HG03095 (cell line): ENCODE measurements at regions not wholly inside any gene's neighbourhood (a gene's known extent, or its start where the extent isn't known, plus 50 kb on each side); places are given as distances from the start of the nearest gene placed in this dataset.

Experiments used
- ATAC-seq: cut with Tn5 transposase; IDR thresholded peaks from one replicate; pipeline ENCODE4 v1.9.1; 2021; ENCODE audit warnings: moderate library complexity; ENCODE audit not compliant: unreplicated experiment

DNA sequence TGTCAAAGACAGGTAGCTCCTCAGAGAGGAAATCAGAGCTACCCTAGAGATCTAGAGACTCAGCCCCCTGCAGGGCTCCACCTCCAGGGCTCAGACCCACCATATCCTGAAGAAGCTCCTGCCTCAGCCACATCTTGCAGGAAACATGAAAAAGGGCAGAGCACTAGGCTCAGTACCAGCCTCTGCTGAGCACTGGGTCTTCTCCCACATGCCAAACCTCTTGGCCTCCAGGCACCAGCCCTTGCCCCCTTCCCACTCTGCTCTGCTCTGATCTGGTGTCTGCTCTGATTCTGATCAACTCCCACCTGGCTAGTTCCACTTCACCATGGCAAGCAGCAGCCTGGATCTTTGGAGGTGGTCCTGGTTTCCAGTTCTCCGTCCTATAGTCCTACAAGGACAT, 114.3 kb upstream of the SLC66A3 start:
- no peak for ATAC-seq

GRCh38 chr2:11042841-11043240, 112.4 kb upstream of the SLC66A3 start:
- ATAC-seq: no peak

- no peak for ATAC-seq
Measured at GRCh38 chr2:11043245-11043644, 112.0 kb upstream of the SLC66A3 start.

- no peak for ATAC-seq
Measured at GRCh38 chr2:11044201-11044600, 111.1 kb upstream of the SLC66A3 start.

DNA sequence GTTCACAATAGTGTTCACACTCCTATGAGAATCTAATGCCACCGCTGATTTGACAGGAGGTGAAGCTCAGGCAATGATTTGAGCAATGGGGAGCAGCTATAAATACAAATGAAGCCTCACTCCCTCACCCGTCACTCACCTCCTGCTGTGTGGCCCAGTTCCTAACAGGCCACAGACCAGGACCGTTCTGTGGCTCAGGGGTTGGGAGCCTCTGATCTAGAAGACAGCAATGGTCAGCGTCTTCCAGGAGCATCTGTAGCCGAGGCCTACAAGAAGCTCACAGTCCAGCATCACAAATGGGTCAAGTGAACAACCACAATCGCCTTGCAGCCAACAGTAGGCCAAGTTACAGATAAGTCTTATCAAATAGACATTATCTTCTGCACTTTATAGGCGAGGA, 110.0 kb upstream of the SLC66A3 start:
- no peak for ATAC-seq

- ATAC-seq: no peak
Measured at GRCh38 chr2:11048335-11049008, 106.8 kb upstream of the SLC66A3 start.

DNA sequence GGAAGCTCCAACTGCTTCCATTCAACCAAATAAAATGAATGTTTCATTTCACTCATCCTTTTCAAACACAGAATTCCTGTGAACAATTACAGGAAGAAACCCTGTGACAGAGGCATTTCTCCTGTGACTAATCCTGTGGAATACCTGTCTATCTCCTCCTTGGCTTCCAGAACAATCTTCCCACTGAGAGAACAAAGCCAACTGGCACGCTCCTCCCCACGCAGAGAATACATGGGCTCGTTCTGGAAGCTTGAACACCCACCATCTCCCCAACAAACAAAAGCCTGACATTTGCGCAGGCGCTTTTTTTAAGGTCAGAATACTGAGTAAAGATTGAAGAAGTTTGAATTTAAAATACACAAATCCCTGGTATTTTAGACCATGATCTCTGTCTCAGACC, 104.7 kb upstream of the SLC66A3 start:
- ATAC-seq: no peak

GRCh38 chr2:11051280-11051679, 104.0 kb upstream of the SLC66A3 start:
- ATAC-seq: no peak

- no peak for ATAC-seq
Measured at GRCh38 chr2:11053546-11053945, 101.7 kb upstream of the SLC66A3 start.

DNA sequence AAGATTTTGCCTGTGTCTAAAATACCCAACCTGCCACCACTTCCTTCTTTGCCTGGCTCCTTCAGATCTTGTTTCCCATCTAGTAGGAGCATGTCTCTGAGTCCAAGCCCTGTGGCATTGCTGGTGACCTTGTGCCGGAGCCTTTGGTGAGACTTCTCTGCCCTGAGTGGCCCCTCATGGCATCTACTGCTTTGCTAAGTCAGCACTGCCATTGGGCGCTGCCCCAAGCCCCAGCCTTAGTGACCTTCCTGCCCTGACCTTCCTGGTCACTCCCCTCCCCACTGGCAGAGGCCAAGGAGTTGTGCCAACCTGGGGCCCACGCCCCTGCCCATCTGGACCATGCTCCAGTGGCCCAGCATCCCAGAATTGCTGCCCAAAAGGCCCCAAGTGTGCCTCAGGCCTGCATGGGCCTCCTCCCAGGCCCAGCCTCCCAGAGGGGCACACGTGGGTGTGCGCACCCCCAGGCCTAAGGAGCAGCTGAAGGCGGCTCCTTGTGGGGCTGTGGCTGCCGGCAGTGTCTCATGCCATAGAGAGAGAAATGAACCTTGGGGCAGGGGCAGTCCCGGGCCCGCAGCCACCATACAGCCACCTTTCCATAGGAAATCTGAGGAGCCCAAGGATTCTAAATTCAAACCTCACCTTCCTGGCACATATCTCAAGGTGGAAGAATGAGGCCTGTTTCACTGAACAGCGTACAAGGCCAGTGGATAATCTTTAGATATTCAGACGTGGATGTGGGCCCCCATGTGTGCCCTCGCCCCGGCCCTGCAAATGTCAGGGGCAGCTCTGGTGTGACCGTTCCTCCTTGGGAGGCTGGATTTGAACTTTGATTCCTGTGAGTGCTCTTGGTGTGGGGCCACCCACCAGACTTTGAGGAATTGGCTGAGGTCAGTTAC, 100.2 kb upstream of the SLC66A3 start:
- ATAC-seq: no peak

DNA sequence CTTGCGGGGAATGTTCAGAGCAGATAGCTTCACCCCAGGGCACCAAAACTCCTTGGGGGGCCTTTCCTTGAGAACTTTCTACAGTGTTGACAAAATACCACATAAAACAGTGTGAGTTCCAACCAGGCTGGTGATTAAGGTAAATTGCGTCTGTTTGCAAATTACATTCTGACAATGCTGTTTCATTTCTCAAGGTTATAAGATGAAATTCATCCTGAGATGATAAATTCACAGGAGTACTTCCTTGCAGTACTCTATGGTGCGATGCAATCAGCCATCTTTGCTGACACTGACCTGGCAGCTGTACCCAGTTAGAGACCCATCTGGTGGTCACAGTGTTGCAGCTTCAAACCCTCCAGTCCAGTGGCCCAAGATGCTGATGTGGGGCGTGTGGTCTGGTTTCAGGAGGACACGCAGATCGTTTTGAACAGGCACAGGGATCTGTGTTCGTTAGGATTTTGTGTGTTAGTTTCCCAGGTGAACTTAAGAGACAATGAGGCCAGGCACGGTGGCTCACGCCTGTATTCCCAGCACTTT, 99.5 kb upstream of the SLC66A3 start:
- no peak for ATAC-seq

DNA sequence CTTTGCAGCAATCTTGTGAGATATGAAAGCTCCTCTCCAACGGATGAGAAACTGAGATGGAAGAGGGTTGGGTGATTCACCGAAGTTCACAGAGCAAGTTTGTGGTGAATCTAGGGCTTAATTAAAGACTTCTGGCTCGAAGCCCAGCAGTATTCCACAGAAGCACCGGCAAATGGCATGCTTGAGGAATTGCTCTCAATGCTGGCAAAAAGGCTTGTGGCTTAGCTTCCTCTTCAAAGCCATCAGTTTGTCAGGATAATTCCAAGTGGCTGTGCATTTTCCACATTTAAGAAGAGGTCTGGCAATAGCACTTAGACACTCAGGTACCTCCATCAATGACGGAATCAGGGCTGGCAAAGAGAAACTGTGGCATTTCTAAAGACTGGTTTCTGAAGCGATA, 98.7 kb upstream of the SLC66A3 start:
- ATAC-seq: no peak

DNA sequence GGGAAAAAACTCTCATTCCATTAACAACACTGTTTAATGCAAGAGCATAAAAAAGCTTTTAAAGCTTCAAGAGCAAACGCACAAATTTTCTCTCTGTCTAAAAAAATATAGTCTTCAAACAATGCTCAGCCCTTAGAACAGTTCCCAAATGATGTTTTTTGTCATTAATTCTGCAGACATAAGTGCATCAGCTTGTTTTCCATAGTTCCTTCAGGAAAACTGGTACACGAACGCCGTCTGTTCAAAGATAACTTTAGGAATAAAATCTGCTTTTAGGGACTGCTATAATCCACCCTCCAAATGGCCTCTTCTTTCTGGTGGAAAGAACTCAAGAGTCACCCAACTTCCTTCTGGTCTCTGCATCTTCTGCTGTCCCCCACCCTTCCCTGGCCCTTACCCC, 98.2 kb upstream of the SLC66A3 start:
- no peak for ATAC-seq

DNA sequence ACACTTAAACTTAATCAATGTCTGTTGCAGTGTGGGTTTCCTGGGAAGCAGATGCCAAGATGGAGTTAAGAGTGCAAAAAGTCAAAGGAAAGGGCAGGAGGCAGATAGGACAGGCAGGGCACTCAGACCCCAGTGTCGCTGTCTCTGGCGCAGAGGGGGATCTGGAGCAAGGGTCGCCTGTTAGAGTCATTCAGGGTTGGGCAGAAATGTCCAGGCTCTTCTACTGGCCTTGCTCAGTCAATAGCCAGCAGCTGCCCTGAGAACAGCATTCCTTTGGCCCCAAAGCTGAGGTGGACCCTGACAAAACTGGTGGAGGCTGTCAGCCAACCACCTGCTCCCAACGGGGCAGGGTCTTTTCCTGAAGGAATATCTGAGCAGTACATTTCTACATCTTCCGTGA, 97.1 kb upstream of the SLC66A3 start:
- ATAC-seq: no peak

DNA sequence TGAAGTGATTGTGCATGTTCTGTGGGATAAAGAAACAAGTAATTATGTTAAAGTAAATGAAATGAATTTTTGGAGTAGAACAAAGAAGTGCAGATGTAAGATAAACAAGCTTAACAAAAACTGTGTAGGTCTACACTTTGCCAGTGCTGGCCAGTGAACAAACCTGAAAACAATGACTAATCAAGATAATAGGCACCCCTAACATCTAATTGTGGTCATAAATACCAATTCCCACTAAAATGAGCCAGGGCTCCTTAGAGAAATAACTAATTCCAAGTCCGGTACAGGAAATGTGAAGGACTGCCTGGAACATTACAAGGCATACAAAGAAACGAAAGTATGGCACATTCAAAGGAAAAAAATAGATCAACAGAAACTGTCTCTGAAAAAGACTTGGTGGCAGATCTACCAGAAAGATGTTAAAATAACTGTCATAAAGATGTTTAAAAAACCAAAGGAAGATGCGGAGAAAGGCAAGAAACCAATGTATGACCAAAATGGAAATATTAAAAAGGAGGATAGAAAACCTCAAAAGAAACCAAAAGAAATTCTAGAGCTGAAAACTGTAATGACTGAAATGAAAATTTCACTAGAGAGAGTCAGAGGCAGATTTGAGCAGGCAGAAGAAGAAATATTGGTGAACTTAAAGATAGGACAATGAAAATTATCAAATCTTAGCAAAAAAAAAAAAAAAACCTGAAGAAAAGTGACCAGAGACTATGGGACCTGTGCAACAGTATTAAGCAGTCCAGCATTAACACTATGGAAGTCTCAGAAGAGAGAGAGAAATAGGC, 94.7 kb upstream of the SLC66A3 start:
- ATAC-seq: no peak

DNA sequence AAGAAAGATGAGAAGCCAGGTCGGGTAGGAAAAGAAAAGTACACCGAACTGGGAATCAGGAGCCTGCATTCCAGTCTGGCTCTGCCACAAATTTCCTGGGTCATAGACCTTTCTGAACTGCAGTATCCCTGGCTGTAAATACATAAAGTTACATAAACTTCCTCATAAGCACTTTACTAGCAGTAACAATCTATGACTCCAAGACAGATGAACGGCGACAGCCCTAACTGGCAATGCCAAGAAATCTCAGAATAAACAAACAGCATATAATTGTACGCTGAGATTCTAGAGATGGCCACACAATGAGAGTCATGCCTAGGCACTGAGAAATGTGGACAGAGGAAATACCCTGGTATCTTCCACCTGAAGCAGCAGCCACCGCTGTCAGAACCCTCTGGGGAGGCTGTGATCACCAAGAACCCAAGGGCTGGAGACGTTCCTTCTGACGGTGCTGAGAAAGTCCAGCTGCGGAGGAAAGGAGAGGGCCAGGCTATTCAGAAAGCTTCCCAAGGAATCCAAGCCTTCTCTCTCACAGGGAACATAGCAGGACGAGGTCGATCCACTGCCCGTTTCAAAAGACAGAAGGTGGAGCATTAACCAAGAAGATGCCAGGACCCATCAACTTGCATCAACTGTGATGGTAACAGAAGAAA, 89.3 kb upstream of the SLC66A3 start:
- no peak for ATAC-seq

GRCh38 chr2:11067221-11068078, 87.8 kb upstream of the SLC66A3 start:
- no peak for ATAC-seq

GRCh38 chr2:11068079-11068741, 87.1 kb upstream of the SLC66A3 start:
- no peak for ATAC-seq

- ATAC-seq: no peak
Measured at GRCh38 chr2:11068856-11069526, 86.3 kb upstream of the SLC66A3 start.
